HCT116 (cell line): ENCODE measurements at regions not wholly inside any gene's neighbourhood (a gene's known extent, or its start where the extent isn't known, plus 50 kb on each side); places are given as distances from the start of the nearest gene placed in this dataset.

Experiments
- ATAC-seq: fragments of 200-7000 bp; cut with Tn5 transposase; 2 replicates; pipeline ENCODE4 v1.9.1; 2020; ENCODE audit warnings: mild to moderate bottlenecking, moderate library complexity
- BruUV-seq: library from RNA; stranded (reverse); fragments of 400-500 nt; replicated peaks from 2 replicates; lab custom pipeline; 2021; lab: Mats Ljungman, UMichigan
- CTCF ChIA-PET: fragments of 300-600 bp; sonication (Branson Sonifier 250); formaldehyde crosslinking; loops from one replicate; lab custom pipeline; 2021; ENCODE audit warnings: antibody characterized with exemption; lab: Charles Lee
- POLR2A ChIA-PET: fragments of 300-600, 350-600 bp; sonication (Branson Sonifier 250); formaldehyde crosslinking; loops from one replicate; lab custom pipeline; 2021; ENCODE audit warnings: antibody characterized with exemption; lab: Charles Lee
- RAD21 ChIA-PET, 2 experiments: fragments of 300-600 bp; sonication (Branson Sonifier 250); formaldehyde crosslinking; loops; one replicate each; lab custom pipeline; 2023; ENCODE audit warnings: low total read pairs in 2 of 2; ENCODE audit not compliant: uncharacterized antibody in 2 of 2, unreplicated experiment in 2 of 2, low non-redundant PET in 1 of 2; lab: Charles Lee
- DNase-seq: peaks from one replicate; pipeline ENCODE4 v3.0.0-alpha.2; 2010; ENCODE audit warnings: low read depth, low spot score
- H2AFZ ChIP-seq: fragments of 200-600 bp; shearing (Covaris generic), sonication (generic); 2 replicates; pipeline ENCODE4 v1.6.1; 2017; ENCODE audit warnings: low read depth, mixed run types, mixed read lengths, antibody characterized with exemption, low read length; ENCODE audit not compliant: poor library complexity, severe bottlenecking
- H3K27ac ChIP-seq: 2 replicates; pipeline ENCODE4 v1.5.1; 2012; ENCODE audit warnings: low read depth, low read length
- H3K27me3 ChIP-seq: fragments of 200-600 bp; sonication (generic); 2 replicates; pipeline ENCODE4 v1.6.1; 2016; ENCODE audit warnings: mixed run types, low read length, mixed read lengths; ENCODE audit not compliant: insufficient read depth
- H3K36me3 ChIP-seq, 2 experiments: fragments of 200-500 bp in 1 of 2; fragments of 200-600 bp in 1 of 2; sonication (Bioruptor generic) in 1 of 2; sonication (generic) in 1 of 2; 2 replicates each; pipeline versions ENCODE4 v1.5.1 to v1.6.1; 2014 to 2016; ENCODE audit warnings: low read length in 2 of 2, inconsistent platforms in 1 of 2, mixed read lengths in 1 of 2, mixed run types in 1 of 2; ENCODE audit not compliant: insufficient read depth in 2 of 2, control insufficient read depth in 1 of 2
- H3K4me1 ChIP-seq, 2 experiments: fragments of 200-600 bp in 1 of 2; sonication (generic) in 1 of 2; 2 replicates each; pipeline versions ENCODE4 v1.5.1 to v1.6.1; 2012 to 2017; ENCODE audit warnings: low read length in 2 of 2, inconsistent platforms in 1 of 2, mild to moderate bottlenecking in 1 of 2, mixed read lengths in 1 of 2, mixed run types in 1 of 2, moderate library complexity in 1 of 2; ENCODE audit not compliant: insufficient read depth in 2 of 2, control insufficient read depth in 1 of 2
- H3K4me2 ChIP-seq: fragments of 200-600 bp; sonication (generic); 2 replicates; pipeline ENCODE4 v1.6.1; 2017; ENCODE audit warnings: mixed run types, low read length, mixed read lengths
- H3K4me3 ChIP-seq, 2 experiments: fragments of 200-600 bp in 1 of 2; sonication (generic) in 1 of 2; replicated peaks in 1 of 2; 2 replicates each; pipeline ENCODE4 v1.5.1; 2011 to 2016; ENCODE audit warnings: low read length in 2 of 2, control low read depth in 1 of 2, low read depth in 1 of 2, mild to moderate bottlenecking in 1 of 2, mixed read lengths in 1 of 2, mixed run types in 1 of 2
- H3K79me2 ChIP-seq: fragments of 200-600 bp; sonication (generic); 2 replicates; pipeline ENCODE4 v1.6.1; 2017; ENCODE audit warnings: mild to moderate bottlenecking, mixed run types, low read length, moderate library complexity, mixed read lengths; ENCODE audit not compliant: insufficient read depth
- H3K9ac ChIP-seq: fragments of 200-600 bp; sonication (generic); 2 replicates; pipeline ENCODE4 v1.6.1; 2016; ENCODE audit warnings: low read length, mixed read lengths
- H3K9me2 ChIP-seq: fragments of 200-600 bp; sonication (generic), shearing (Covaris generic); 2 replicates; pipeline ENCODE4 v1.6.1; 2017; ENCODE audit warnings: mixed run types, mild to moderate bottlenecking, moderate library complexity; ENCODE audit not compliant: insufficient read depth
- H3K9me3 ChIP-seq, 2 experiments: fragments of 200-500 bp in 1 of 2; fragments of 200-600 bp in 1 of 2; sonication (Bioruptor generic) in 1 of 2; sonication (generic) in 1 of 2; 2 replicates each; pipeline ENCODE4 v1.6.1; 2014 to 2017; ENCODE audit warnings: low read length in 2 of 2, mixed read lengths in 2 of 2, inconsistent platforms in 1 of 2, low read depth in 1 of 2, mild to moderate bottlenecking in 1 of 2, mixed run types in 1 of 2, moderate library complexity in 1 of 2; ENCODE audit not compliant: control insufficient read depth in 1 of 2, insufficient read depth in 1 of 2
- H4K20me1 ChIP-seq: fragments of 200-600 bp; sonication (generic), shearing (Covaris generic); 2 replicates; pipeline ENCODE4 v1.6.1; 2017; ENCODE audit warnings: mixed run types, mild to moderate bottlenecking, moderate library complexity; ENCODE audit not compliant: insufficient read depth
- CBX3 ChIP-seq: IDR thresholded peaks from 2 replicates; pipeline ENCODE4 v1.6.1; 2012; ENCODE audit warnings: low read depth
- CEBPB ChIP-seq: IDR thresholded peaks from 2 replicates; pipeline ENCODE4 v1.6.1; 2012; ENCODE audit warnings: low read depth
- EZH2 ChIP-seq: fragments of 200-600 bp; sonication (generic); IDR thresholded peaks from 2 replicates; pipeline ENCODE4 v1.6.1; 2017; ENCODE audit warnings: antibody characterized with exemption, mixed run types
- MAX ChIP-seq: IDR thresholded peaks from 2 replicates; pipeline ENCODE4 v1.6.1; 2012
- POLR2A ChIP-seq: IDR thresholded peaks from 2 replicates; pipeline ENCODE4 v1.7.0; 2011; ENCODE audit warnings: borderline replicate concordance; ENCODE audit not compliant: insufficient read depth, insufficient read length; ENCODE audit errors: extremely low read depth
- POLR2AphosphoS5 ChIP-seq: IDR thresholded peaks from 2 replicates; pipeline ENCODE4 v1.6.1; 2011; ENCODE audit warnings: mild to moderate bottlenecking, low read depth, low read length, moderate library complexity
- RAD21 ChIP-seq: IDR thresholded peaks from 2 replicates; pipeline ENCODE4 v1.6.1; 2012; ENCODE audit warnings: low read depth, mild to moderate bottlenecking
- REST ChIP-seq: IDR thresholded peaks from 2 replicates; pipeline ENCODE4 v1.6.1; 2012; ENCODE audit warnings: low read depth
- YY1 ChIP-seq: IDR thresholded peaks from 2 replicates; pipeline ENCODE4 v1.6.1; 2011; ENCODE audit warnings: low read length, low read depth, moderate library complexity, mild to moderate bottlenecking; ENCODE audit not compliant: insufficient replicate concordance; ENCODE audit errors: extremely low read depth
- ZFX ChIP-seq: fragments of 450-650 bp; IDR thresholded peaks from 2 replicates; pipeline ENCODE4 v1.6.1; 2017
- ZNF274 ChIP-seq: fragments of 200-500 bp; sonication (Bioruptor generic); IDR thresholded peaks from 2 replicates; pipeline ENCODE4 v1.6.1; 2014; ENCODE audit warnings: mild to moderate bottlenecking, low read depth, low read length, inconsistent platforms
- intact Hi-C: fragments of 100-400 bp; cut with micrococcal nuclease; formaldehyde crosslinking; loops from 2 replicates; pipeline ENCODE4 v1.10.0; 2022
- TF ChIP-seq, protein P1 (sequence below), 3 experiments: fragments of 200-600 bp in 1 of 3; sonication (generic) in 1 of 3; IDR thresholded peaks in 2 of 3; conservative IDR thresholded peaks in 1 of 3; 2 replicates each; pipeline ENCODE4 v1.5.1; 2012 to 2017; ENCODE audit warnings: low read depth in 2 of 3, low read length in 2 of 3, antibody characterized with exemption in 1 of 3, borderline replicate concordance in 1 of 3, control low read depth in 1 of 3, mild to moderate bottlenecking in 1 of 3, mixed read lengths in 1 of 3, mixed run types in 1 of 3, moderate library complexity in 1 of 3; ENCODE audit not compliant: insufficient read depth in 1 of 3
- TF ChIP-seq, protein P2 (sequence below): IDR thresholded peaks from 2 replicates; pipeline ENCODE4 v1.6.1; 2011; ENCODE audit warnings: mild to moderate bottlenecking, low read length, moderate library complexity; ENCODE audit not compliant: insufficient replicate concordance; ENCODE audit errors: extremely low read depth

DNA sequence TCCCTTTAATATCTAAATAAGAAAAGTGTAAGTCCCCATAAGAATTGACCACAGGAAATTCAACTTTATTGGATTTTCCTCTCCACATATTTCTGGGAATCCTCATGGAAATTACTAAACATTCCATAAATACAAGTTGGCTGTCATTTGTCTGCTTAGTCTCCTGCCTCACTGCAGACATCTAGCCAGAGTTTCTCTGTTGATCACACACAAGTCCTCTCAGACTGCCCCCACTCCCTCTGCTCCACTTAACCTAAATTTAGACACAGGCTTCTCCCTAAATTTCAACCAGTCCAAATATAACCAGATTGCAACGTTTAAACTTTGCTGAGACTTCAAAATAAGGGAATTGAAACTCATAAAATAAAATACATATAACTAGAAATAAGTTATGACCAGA is 982.1 kb downstream of the DTWD2 start:
- no peak for DNase-seq
- H2AFZ ChIP-seq: no peak overlapping the region
- no peak overlapping the region for H3K4me3 ChIP-seq
- no peak for ATAC-seq
- POLR2A ChIA-PET: no interaction called here
- H3K9me2 ChIP-seq: no peaks in the 10 kb centered on the region
- intact Hi-C loops: no loop called here
- H3K4me2 ChIP-seq: no peak overlapping the region
- RAD21 ChIA-PET: no interaction called here
- H3K79me2 ChIP-seq: no peaks in the 10 kb centered on the region
- H3K27me3 ChIP-seq: no peaks in the 10 kb centered on the region
- CTCF ChIA-PET: no interaction called here
- no peaks in the 10 kb centered on the region for H3K4me1 ChIP-seq
- TF ChIP-seq ZFX: no peak
- no peak for TF ChIP-seq ZNF274
- TF ChIP-seq YY1: no peak
- TF ChIP-seq CEBPB: no peak
- no peak for TF ChIP-seq EZH2
- TF ChIP-seq, protein P1, sequence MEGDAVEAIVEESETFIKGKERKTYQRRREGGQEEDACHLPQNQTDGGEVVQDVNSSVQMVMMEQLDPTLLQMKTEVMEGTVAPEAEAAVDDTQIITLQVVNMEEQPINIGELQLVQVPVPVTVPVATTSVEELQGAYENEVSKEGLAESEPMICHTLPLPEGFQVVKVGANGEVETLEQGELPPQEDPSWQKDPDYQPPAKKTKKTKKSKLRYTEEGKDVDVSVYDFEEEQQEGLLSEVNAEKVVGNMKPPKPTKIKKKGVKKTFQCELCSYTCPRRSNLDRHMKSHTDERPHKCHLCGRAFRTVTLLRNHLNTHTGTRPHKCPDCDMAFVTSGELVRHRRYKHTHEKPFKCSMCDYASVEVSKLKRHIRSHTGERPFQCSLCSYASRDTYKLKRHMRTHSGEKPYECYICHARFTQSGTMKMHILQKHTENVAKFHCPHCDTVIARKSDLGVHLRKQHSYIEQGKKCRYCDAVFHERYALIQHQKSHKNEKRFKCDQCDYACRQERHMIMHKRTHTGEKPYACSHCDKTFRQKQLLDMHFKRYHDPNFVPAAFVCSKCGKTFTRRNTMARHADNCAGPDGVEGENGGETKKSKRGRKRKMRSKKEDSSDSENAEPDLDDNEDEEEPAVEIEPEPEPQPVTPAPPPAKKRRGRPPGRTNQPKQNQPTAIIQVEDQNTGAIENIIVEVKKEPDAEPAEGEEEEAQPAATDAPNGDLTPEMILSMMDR (IDR thresholded peaks at IDR 0.05 in 2 of 3, conservative IDR thresholded peaks at IDR 0.05 in 1 of 3; ENCODE audit: borderline replicate concordance in 1 of 3, insufficient read depth in 1 of 3, low read depth in 2 of 3, low read length in 2 of 3): no peak
- no peak for TF ChIP-seq MAX
- TF ChIP-seq REST: no peak
- TF ChIP-seq POLR2AphosphoS5: no peak
- TF ChIP-seq, protein P2, sequence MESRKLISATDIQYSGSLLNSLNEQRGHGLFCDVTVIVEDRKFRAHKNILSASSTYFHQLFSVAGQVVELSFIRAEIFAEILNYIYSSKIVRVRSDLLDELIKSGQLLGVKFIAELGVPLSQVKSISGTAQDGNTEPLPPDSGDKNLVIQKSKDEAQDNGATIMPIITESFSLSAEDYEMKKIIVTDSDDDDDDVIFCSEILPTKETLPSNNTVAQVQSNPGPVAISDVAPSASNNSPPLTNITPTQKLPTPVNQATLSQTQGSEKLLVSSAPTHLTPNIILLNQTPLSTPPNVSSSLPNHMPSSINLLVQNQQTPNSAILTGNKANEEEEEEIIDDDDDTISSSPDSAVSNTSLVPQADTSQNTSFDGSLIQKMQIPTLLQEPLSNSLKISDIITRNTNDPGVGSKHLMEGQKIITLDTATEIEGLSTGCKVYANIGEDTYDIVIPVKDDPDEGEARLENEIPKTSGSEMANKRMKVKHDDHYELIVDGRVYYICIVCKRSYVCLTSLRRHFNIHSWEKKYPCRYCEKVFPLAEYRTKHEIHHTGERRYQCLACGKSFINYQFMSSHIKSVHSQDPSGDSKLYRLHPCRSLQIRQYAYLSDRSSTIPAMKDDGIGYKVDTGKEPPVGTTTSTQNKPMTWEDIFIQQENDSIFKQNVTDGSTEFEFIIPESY: no peak
- no peak for TF ChIP-seq CBX3
- no peak for TF ChIP-seq RAD21
- no peak for TF ChIP-seq POLR2A
- TF ChIP-seq, all 23 proteins: peak for 0
- Histone ChIP-seq H3K36me3 (no peaks in the 10 kb centered on the region), H4K20me1 (no peaks in the 10 kb centered on the region), H3K9ac (no peak overlapping the region), H3K9me3 (no peaks in the 10 kb centered on the region), H3K27ac (no peak overlapping the region)
- BruUV-seq: no TSS peak
